Stimulated activated CD4-positive, alpha-beta T cell treated with anti-CD3 and anti-CD28 coated beads, Interleukin-2, amount 100 ng/mL, for 24 hours (primary cell): ENCODE measurements at regions not wholly inside any gene's neighbourhood (a gene's known extent, or its start where the extent isn't known, plus 50 kb on each side); places are given as distances from the start of the nearest gene placed in this dataset.
"Not testable (repeated sequence)": the region's sequence is repeated elsewhere in the genome, so short reads cannot be mapped to it uniquely, and the experiment has no call there.

Experiments
- DNase-seq, 2 donors: peaks; one replicate each; pipeline ENCODE4 v3.0.0-alpha.2; 2020

DNA sequence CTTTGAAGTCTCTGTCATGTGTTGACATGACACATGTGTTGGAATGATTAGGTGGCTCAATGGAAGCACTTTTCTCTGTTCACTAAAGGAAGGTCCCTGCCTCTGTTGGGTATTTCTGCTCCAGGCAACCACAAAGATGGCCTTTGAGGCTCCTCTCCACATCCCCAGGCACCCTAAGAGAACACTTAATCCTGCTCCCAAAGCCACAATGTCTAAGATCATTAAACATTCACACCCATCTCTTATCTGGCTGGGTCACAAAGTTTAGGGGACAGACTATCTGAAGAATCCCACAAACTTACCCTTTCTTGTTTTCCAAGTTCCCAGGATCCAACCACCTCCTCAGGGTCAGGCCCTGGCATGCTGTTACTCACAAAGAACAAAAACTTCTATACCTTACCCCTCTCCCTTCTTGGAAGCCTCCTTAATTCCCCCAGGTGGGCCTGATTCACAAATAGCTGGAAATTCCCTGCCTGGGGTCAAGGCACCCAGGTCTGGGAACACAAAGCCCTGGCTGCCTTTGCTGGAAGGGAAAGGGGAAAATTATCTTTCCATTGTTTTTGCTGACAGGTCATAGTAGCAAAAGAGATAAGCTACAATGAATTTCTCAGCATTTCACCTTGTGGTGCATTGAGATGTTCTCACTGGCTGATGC is 333.7 kb downstream of the PCNX1 start:
- no peak for DNase-seq

DNA sequence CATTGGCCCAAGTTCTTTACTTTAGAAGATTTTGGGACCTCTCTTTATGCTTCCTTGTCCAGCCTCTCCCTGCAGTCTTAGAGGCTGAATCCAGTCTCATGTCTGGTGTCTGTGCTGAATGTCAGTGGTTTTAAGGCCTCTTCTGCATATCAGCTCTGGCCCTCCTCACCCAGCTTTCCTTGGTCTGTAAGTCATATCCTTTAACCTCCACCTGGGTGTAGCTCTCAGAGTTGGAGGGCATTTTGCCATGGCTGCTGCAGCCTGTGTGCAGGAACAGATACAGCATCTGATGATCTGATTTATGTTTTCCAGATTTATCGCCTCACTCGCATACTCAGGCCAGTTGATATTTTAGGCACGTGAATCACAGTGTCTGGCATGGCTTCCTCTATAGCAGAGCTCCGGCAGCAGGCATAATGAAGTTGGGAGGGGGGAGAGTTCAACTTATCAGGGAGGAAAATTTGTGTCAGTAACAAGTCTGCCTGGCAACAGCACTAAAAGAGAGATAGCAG is 335.0 kb downstream of the PCNX1 start:
- DNase-seq: no peak

DNA sequence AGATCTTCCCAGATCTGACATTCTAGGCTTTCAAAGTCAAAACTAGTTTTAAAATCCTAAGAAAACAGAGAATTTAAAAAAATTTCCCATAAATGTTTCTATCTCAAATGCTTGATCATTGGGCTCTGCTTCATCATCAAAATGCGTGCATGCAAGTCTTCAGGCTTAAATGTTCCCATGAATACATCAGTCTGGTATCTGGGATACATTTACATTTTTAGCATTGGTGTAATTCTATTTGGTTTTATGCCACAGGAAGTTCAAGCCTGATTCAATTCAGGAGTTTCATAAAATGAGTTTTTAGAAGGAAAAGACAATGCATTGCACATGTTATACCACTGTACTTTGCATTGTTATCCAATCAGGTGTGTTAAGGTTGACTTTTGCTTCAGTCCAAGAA is 336.4 kb downstream of the PCNX1 start:
- no peak for DNase-seq

DNA sequence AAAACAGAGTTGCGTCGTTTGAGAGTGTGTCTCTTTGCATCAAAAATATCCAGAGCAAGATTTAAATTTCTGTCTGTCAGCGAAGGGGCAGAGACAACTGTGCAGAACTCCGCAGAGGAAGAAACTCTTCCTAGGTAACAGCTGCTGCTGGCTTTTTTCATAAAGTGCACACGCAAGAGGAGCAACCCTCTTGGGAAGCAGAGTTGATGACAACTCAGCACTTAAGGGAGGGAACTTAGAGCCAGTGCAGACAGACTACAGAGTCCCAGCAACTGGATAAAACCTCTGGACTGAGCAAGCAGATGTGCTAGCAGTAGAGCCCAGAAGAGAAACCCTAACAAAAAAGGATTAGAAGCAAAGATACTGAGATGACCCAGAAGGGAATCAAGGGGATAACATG is 337.1 kb downstream of the PCNX1 start:
- no peak for DNase-seq

DNA sequence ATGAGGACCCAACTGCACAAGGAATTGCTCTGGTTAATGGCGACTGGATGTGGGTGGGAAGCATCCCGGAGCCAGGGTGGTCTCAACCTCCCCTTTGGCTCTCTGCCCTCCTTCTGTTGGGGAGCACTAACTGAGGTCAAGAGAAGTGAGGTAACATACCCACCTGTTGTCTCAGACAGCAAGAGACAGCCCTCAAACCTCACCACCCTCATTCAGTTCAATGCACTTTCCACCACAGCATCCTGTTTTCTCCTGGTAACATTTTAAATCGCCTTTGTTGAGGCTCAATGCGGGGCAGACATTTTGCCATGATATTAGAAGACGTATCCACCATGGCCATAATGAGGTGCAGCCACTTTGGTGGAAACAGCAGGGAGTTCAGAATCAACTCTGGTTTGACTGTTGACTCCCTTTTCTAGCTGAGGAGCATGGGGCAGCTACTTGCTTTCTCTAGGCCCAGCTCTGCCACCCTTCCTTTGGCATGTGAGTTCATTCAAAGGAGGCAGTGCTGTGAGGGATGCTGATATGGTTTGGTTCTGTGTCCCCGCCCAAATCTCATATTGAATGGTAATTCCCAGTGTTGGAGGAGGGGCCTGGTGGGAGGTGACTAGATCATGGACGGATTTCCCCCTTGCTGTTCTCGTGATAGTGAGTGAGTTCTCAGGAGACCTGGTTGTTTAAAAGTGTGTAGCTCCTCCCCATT is 338.6 kb downstream of the PCNX1 start:
- DNase-seq: no peak

DNA sequence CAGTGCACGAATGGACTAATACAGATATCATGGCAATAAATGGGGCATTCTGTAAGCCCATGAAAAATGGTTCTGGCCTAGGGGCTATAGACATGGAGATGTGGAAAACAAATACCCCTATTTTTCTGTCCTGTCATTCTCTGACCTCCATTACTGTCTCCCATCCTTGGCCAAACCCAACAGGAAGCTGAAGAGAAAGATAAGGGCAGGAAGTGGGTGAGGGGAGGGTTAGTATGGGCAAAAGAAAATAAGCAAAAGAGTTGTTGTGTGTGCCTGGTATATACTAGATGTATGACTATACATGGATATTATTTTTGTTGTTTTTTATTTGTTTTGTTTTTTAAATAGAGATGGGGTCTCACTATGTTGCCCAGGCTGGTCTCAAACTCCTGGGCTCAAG is 339.3 kb downstream of the PCNX1 start:
- DNase-seq: no peak

DNA sequence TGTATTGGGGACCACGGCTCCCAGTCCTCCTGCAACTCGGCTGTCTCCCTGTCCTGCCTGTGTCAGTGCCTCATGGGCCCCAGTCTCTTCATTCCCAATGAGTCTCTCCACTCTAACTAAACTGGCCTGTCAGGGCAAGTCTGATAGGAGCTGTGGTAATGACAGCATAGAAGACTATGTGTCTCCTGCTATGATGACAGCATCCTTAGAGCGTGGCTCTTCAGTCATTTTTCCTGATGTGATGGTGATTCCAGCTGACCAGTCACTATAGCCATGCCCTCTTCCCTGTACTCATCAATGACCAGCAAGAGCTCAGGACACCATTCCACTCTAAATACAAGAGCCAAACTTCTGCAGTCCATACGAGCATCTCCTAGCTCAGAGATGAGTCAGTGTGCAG is 339.8 kb downstream of the PCNX1 start:
- no peak for DNase-seq

DNA sequence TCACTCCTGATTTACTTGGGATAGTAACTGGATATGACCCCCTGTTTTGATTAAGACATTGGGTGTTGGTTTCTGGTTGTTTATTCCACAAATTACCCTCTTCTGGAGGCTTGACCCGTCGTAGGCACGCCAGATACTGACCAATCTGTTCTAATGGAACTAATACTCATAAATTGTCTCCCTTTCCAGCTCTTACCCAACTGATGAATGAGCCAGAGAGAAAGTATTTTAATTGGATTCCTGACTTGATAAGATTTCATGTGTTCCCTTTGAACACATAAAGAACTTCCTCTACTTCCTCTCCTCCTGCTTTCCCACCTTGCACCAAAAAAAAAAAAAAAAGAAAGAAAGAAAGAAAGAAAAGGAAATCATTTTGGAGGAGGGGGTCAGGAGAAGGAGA is 340.9 kb downstream of the PCNX1 start:
- no peak for DNase-seq

DNA sequence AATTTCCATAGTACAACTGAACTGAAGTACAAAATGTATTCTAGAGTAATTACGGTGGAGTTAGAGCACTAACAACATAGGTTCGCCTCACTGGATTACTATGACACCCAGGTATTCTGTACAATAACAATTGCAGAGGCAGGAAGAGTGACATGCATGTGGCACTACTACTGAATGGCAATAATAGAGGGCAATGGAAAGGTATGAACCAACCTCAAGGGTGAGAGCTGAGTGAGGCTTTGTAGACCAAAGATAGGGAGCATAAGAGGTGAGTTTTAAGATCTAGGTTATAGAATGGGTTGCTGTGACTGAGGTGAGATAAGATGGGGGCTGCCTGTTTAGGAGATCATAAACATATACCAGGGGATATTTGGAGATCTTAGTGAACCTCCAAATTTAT is 343.1 kb downstream of the PCNX1 start:
- no peak for DNase-seq

DNA sequence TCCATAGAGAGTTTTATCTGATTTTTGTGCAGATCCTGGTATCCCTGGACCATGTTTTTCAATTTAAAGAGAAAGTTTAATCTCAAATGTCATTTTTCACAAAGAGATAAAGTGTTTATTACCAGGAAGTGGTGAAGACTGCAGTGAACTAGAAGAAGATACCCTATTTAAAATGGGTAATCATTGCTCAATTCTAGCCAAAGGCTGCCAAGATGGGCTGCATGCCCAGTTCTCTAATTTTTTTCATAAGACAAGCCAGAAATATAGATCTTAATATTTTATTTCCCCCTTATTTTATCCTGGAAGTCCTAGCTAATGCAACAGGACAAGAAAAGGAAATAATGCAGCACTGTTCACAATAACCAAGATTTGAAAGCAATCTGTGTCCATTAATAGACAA is 343.5 kb downstream of the PCNX1 start:
- DNase-seq: no peak

DNA sequence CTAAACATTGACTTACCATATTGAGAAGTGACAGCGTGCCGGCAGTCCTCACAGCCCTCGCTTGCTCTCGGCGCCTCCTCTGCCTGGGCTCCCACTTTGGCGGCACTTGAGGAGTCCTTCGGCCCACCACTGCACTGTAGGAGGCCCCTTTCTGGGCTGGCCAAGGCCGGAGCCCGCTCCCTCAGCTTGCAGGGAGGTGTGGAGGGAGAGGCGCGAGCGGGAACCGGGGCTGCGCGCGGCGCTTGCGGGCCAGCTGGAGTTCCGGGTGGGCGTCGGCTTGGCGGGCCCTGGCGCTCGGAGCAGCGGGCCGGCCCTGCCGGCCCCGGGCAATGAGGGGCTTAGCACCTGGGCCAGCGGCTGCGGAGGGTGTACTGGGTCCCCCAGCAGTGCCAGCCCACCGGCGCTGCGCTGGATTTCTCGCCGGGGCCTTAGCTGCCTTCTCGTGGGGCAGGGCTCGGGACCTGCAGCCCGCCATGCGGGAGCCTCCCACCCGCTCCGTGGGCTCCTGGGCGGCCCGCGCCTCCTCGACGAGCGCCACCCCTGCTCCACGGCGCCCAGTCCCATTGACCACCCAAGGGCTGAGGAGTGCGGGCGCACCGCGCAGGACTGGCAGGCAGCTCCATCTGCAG is 346.9 kb downstream of the PCNX1 start:
- not testable (repeated sequence) for DNase-seq

DNA sequence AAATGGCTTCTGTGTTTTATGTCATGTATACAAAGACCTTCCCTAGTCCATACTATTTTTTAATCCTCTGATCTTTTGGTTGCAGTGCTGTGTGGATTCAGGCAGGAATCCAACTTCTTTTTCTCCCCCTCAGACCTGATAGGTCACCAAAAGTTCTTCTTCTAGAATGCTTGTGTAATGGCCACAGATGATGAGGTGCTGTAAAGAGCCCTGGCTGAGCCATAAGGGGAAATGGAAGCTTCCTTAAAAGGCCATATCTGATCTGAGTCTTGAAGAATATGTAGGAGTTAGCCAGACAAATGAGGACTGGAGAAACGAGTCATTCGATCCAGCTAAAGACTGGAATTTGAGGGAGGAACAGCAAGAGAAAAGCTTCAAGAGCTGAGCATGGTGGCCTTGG is 353.9 kb downstream of the PCNX1 start:
- no peak for DNase-seq

DNA sequence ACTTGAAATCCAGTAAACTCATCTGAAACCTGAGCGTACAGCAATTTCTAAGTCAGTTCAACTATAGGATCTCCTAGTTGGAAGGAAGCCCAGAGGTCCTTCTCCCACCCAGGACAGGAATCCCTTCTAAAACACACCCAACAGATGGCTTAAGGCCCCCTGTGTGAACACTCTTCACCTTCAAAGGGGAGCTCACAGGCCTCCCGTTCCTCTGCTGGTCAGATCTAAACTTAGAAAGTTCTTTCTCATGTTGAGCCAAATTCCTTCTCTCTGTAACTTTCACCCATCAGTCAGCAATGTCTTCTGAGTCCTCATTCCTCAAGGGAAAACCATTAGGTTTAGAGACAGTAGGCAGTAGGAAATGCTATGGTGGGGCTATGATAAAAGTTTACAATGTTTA is 355.2 kb downstream of the PCNX1 start:
- DNase-seq: no peak

DNA sequence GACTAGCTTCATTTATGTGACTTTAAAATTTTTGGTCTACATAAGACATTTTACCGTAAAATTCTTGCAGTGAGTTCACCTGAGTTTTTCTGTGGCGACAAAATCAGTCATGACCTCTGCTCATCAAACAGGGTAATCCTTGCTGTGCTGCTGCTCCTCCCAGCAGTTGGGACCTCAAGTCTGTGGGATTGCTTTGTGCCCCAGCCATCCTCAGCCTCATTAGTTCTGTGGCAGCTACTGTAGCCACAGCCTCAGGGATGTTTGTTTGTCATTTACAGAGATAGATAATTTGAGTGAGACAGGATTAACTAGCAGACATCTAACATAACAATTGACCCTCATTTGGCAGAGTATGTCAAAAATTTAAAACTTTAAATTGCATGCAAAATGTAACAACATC is 357.0 kb downstream of the PCNX1 start:
- no peak for DNase-seq

DNA sequence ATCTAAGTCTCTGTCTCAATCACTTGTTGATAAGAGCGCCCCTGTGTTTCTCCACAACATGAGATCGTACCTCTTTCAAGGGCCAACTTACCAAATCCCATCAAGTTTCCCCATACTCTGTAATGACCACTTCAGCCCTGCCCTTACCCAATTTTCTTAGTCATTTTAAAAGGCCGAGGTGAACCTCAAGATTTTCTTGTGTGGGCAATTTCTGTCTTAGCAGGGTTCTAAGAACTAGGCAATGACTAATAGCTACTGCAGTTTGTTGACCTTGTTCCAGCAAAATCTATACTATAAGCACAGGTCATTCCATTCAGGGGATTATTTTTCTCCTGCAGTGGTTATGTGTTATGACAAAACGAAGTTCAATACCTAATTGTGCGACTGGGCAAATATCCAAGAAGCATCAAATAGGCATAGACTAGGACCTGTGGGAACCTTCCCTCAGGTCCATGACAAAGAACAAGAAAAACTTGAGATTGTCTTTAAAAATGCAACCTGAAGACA is 359.8 kb downstream of the PCNX1 start:
- no peak for DNase-seq

DNA sequence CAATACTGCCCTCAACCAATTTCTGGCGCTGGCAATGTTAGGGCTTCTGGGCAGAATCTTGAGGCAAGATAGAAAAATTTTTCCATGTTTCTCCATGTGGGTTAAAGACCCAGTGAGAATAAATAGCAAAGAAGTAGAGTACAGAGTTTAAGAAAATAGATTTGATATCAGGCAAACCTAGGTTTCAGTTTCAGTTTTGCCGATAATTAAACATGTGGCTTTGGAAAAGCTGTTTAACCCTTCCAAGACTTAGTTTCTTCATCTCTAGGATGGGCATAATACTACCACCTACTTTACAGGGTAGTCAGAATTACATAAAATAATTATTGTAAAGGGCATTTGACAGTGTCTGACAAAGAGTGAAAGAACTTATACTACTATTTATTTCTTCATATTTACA is 360.4 kb downstream of the PCNX1 start:
- DNase-seq: no peak

DNA sequence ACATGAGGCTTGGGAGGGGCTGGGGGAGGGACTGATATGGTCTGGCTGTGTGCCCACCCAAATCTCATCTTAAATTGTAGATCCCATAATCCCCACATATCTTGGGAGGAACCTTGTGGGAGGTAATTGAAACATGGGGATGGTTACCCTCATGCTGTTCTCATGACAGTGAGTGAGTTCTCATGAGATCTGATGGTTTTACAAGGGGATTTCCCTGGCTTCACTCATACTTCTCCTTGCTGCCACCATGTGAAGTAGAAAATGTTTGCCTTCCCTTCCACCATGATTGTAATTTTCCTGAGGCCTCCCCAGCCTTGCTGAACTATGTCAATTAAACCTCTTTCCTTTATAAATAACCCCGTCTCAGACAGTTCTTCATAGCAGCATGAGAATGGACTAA is 362.9 kb downstream of the PCNX1 start:
- DNase-seq: no peak

DNA sequence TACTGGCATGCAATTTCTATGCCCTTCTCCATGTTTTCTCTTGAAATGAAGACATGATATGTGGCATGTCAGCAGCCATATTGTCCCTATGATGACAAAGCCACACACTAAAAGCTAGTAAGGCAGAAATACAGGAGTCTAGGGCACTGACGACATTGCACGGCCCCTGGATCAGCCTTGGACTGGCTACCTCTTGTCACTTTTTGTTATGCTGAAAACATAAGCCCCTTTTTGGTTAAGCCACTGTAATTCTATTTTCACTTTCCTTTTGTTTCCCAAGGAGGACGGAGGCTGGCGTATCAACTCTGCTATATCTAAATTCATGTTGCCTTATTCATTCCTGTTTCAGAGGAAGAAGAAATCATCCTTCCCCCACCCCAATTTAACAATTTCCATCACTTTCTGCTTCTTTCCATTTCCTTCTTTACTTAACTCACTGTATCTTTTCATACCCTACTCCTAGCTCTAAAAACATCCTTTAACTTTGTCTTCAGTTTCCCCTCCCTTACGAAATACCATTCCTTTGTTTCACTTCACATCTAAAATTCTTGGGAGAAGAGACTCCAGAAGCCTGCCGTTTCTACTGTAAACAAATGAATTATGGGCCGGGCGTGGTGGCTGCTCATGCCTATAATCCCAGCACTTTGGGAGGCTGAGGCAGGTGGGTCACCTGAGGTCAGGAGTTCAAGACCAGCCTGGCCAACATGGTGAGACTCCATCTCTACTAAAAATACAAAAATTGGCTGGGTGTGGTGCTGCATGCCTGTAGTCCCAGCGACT is 364.1 kb downstream of the PCNX1 start:
- DNase-seq: no peak

DNA sequence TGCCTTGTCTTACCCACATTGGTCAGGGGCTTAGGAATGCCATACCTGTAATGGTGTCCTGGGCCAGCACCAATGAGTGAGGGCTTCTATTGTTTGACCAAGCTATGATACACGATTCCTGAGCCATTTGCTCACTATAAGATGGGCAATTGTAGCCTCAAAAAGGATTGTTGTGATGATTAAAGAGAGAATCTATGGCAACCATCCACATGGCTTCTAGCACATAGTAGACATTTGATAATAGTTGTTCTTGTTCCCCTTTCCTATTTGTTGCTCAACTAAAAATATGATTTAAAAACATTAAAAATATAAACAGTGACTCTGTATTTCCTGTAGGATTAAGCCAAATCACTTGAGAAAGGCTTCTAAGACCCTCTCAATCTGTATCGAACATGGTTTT is 366.1 kb downstream of the PCNX1 start:
- no peak for DNase-seq

DNA sequence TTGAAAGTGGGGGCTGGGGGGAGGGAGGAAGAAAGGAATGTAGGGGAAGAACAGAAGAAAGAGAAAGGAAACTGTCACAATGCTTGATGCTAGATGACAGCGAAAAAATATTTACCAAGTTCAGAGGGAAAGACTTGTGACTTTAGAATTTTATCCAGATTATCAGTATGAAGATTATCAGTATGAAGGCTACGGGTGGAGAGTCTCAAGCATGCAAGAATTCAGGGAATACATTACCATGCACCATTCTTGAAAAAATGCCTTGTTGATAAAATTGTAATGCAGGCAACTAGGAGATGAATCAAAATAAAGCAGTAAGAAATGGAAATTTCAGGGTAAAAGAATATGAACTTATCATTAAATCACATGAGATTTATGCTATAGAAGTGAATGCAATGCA is 376.8 kb downstream of the PCNX1 start:
- no peak for DNase-seq

DNA sequence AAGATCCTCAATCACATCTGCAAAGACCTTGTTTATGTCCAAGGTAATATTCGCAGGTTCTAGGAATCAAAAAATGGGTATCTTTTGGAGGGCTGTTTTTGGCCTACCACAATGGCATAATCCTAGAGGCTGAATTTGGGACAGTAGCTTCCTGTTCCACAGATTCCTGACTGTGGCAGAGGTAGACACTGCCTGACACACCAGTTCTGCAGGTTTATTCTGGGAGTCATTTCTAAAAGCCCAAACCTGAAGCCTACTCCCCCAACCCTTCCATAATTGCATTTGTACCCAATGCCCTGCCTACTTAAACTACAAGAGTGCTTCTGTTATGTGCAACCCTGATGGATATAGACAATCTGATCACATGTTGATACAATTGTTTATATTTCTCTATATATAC is 378.9 kb downstream of the PCNX1 start:
- no peak for DNase-seq

DNA sequence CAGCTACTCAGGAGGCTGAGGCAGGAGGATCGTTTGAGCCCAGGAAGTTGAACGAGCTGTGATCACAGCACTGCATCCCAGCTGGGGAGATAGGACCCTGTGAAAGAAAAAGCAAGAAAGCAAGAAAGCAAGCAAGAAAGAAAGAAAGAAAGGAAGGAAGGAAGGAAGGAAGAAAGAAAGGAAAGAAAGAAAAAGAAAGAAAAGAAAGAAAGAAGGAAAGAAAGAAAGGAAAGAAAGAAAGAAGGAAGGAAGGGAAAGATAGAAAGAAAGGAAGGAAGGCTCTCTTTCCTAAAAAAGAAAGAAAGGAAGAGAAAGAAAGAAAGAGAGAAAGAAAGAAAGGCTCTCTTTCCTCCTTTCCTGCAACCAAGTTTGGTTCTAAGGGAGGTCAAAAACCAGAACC is 380.3 kb downstream of the PCNX1 start:
- DNase-seq: no peak

DNA sequence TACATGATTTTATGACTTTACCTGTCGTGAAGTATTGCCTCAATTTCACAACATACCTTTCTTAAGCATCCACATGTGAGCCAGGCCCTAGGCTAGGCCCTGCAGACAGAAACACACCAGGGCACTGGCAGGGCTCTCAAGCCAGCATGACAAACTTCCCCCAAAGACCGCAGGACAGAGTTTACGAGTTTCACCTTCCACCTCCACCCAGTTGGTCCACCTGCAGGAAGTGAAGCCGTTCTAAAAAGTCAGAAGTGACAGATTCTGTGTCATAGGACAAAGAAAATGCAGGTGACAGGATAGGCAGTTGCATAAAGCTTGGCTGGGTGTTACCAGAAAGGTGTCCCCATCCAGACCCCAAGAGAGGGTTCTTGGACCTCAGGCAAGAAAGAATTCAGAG is 382.3 kb downstream of the PCNX1 start:
- DNase-seq: no peak
